Lower leg skin (tissue), 3 donors: ENCODE measurements at regions not wholly inside any gene's neighbourhood (a gene's known extent, or its start where the extent isn't known, plus 50 kb on each side); places are given as distances from the start of the nearest gene placed in this dataset.

ENCODE experiments used
- CTCF ChIP-seq, 3 donors: fragments of 450-650 bp; IDR thresholded peaks; one replicate each; pipeline ENCODE4 v1.5.1; 2016; ENCODE audit warnings: antibody characterized with exemption in 3 of 3, mild to moderate bottlenecking in 3 of 3, moderate library complexity in 2 of 3
- POLR2A ChIP-seq, 2 donors: fragments of 450-650 bp; IDR thresholded peaks; one replicate each; pipeline ENCODE4 v1.6.1; 2016 to 2017; ENCODE audit warnings: antibody characterized with exemption in 2 of 2, mild to moderate bottlenecking in 1 of 2, moderate library complexity in 1 of 2

DNA sequence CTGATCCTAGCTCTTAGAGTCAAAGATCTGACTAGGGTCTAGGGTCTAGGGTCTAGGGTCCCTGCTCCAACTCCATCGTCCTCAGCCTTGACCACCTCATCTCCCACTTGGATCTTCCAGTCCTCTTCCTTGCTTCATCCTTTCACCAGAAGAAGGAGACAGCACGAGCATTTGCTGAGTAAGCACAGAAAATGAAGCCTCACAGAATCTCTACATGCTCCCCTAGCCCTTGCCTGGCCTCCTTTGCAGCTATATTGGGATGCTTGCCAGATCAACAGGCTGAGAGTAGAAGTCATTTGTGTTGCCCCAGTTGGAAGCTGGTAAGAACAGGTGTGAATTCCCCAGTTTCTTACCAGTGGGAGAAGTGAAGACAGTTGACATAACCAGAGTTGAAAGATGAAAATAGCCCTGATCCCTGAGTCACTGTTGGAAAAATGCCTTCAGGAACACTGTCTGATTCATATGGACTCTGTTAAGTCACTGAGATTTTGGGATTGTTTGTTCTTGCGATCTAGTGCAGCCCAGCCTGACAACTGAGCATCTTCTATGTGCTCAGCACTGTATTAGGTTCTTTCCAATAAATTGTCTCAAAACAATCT is 552.5 kb downstream of the INSC start:
- TF ChIP-seq CTCF (IDR thresholded peaks at IDR 0.05) (no peak), POLR2A (IDR thresholded peaks at IDR 0.05) (no peak)
